ENCODE measurements at regions not wholly inside any gene's neighbourhood (a gene's known extent, or its start where the extent isn't known, plus 50 kb on each side); places are given as distances from the start of the nearest gene placed in this dataset.

GRCh38 chr11:122439866-122440810 is 215.4 kb upstream of the UBASH3B start:
- Histone ChIP-seq H3K27ac (ENCODE audit: low read length) (peak overlapping the region; percentile 86), H3K4me3 (ENCODE audit: low read length) (peak overlapping the region; percentile 72), H3K27me3 (ENCODE audit: control insufficient read depth, insufficient read depth) (no peaks in the 10 kb centered on the region), H3K9me3 (ENCODE audit: control insufficient read depth, low read length) (no peaks in the 10 kb centered on the region), H3K4me1 (ENCODE audit: control insufficient read depth, insufficient read depth, low read length) (no peaks in the 10 kb centered on the region)
- ATAC-seq (peak; percentile 90), DNase-seq (peak; percentile 64 to 81 (median 77))
- intact Hi-C loops (cut with DNase I), result loop anchor here in 3 of 4 donors (2.0 to 10.0 kb wide), 4 partner anchors 65 to 225 kb away; no protein-coding TSS in a partner anchor
- 12% methylated on average over 29 of the region's 29 CpGs for WGBS

GRCh38 chr11:122436188-122436555 is 219.3 kb upstream of the UBASH3B start:
- Histone ChIP-seq H3K27ac (ENCODE audit: low read length) (no peak overlapping the region), H3K9me3 (ENCODE audit: control insufficient read depth, low read length) (no peaks in the 10 kb centered on the region), H3K4me3 (ENCODE audit: low read length) (no peak overlapping the region), H3K27me3 (ENCODE audit: control insufficient read depth, insufficient read depth) (no peaks in the 10 kb centered on the region), H3K4me1 (ENCODE audit: control insufficient read depth, insufficient read depth, low read length) (no peaks in the 10 kb centered on the region)
- intact Hi-C loops (cut with DNase I), result loop anchor here in 1 of 4 donors (5.0 kb wide), 1 partner anchor 69 kb away; no protein-coding TSS in a partner anchor
- DNase-seq (no peak), ATAC-seq (no peak)
- WGBS, result 81% methylated on average over 3 of the region's 3 CpGs

GRCh38 chr11:122435540-122436187 is 219.9 kb upstream of the UBASH3B start:
- no peaks in the 10 kb centered on the region for H3K9me3 ChIP-seq (ENCODE audit: control insufficient read depth, low read length)
- no peaks in the 10 kb centered on the region for H3K27me3 ChIP-seq (ENCODE audit: control insufficient read depth, insufficient read depth)
- no peak overlapping the region for H3K27ac ChIP-seq (ENCODE audit: low read length)
- 88% methylated on average over 7 of the region's 7 CpGs for WGBS
- no peaks in the 10 kb centered on the region for H3K4me1 ChIP-seq (ENCODE audit: control insufficient read depth, insufficient read depth, low read length)
- DNase-seq (no peak), ATAC-seq (no peak)
- no peak overlapping the region for H3K4me3 ChIP-seq (ENCODE audit: low read length)
- intact Hi-C loops (cut with DNase I), result loop anchor here in 1 of 4 donors (5.0 kb wide), 1 partner anchor 68 kb away; no protein-coding TSS in a partner anchor

- no peak overlapping the region for H3K4me3 ChIP-seq (ENCODE audit: low read length)
- DNase-seq (no peak), ATAC-seq (no peak)
- H3K27ac ChIP-seq (ENCODE audit: low read length), result no peak overlapping the region
- intact Hi-C loops (cut with DNase I), result loop anchor here in 1 of 4 donors (5.0 kb wide), 1 partner anchor 67 kb away; no protein-coding TSS in a partner anchor
- WGBS, result 29% methylated on average over 1 of the region's 1 CpG
- H3K4me1 ChIP-seq (ENCODE audit: control insufficient read depth, insufficient read depth, low read length), result no peaks in the 10 kb centered on the region
- no peaks in the 10 kb centered on the region for H3K9me3 ChIP-seq (ENCODE audit: control insufficient read depth, low read length)
- H3K27me3 ChIP-seq (ENCODE audit: control insufficient read depth, insufficient read depth), result no peaks in the 10 kb centered on the region
Observed at GRCh38 chr11:122434786-122435185, 220.7 kb upstream of the UBASH3B start.

GRCh38 chr11:122430490-122430889 is 225.0 kb upstream of the UBASH3B start:
- intact Hi-C loops (cut with DNase I), result no loop called here

GRCh38 chr11:122426073-122426472 is 229.4 kb upstream of the UBASH3B start:
- no peaks in the 10 kb centered on the region for H3K9me3 ChIP-seq (ENCODE audit: control insufficient read depth, low read length)
- ATAC-seq, result no peak
- no peak for DNase-seq
- intact Hi-C loops (cut with DNase I), result no loop called here
- H3K4me3 ChIP-seq (ENCODE audit: low read length), result no peak overlapping the region
- no peaks in the 10 kb centered on the region for H3K4me1 ChIP-seq (ENCODE audit: control insufficient read depth, insufficient read depth, low read length)
- no peak overlapping the region for H3K27ac ChIP-seq (ENCODE audit: low read length)
- 63% methylated on average over 2 of the region's 2 CpGs for WGBS
- H3K27me3 ChIP-seq (ENCODE audit: control insufficient read depth, insufficient read depth), result no peaks in the 10 kb centered on the region

More at GRCh38 chr11:122430490-122430889, 225.0 kb upstream of the UBASH3B start:
- 87% methylated on average over 4 of the region's 4 CpGs for WGBS
- Histone ChIP-seq H3K27me3 (ENCODE audit: control insufficient read depth, insufficient read depth) (no peaks in the 10 kb centered on the region), H3K4me1 (ENCODE audit: control insufficient read depth, insufficient read depth, low read length) (no peaks in the 10 kb centered on the region), H3K9me3 (ENCODE audit: control insufficient read depth, low read length) (no peaks in the 10 kb centered on the region), H3K27ac (ENCODE audit: low read length) (no peak overlapping the region), H3K4me3 (ENCODE audit: low read length) (no peak overlapping the region)
- peak; percentile 41 to 80 for ATAC-seq
- DNase-seq, result peak; percentile 37 to 71 (median 38)

GRCh38 chr11:122424636-122425035 is 230.9 kb upstream of the UBASH3B start:
- intact Hi-C loops (cut with DNase I), result no loop called here
- Histone ChIP-seq H3K27me3 (ENCODE audit: control insufficient read depth, insufficient read depth) (no peaks in the 10 kb centered on the region), H3K4me3 (ENCODE audit: low read length) (no peak overlapping the region), H3K9me3 (ENCODE audit: control insufficient read depth, low read length) (no peaks in the 10 kb centered on the region), H3K27ac (ENCODE audit: low read length) (no peak overlapping the region), H3K4me1 (ENCODE audit: control insufficient read depth, insufficient read depth, low read length) (no peaks in the 10 kb centered on the region)
- WGBS, result 62% methylated on average over 1 of the region's 1 CpG
- ATAC-seq (peak; percentile 70 to 73), DNase-seq (no peak)

GRCh38 chr11:122423886-122424285 is 231.6 kb upstream of the UBASH3B start:
- WGBS, result 79% methylated on average over 3 of the region's 3 CpGs

GRCh38 chr11:122423273-122423672 is 232.2 kb upstream of the UBASH3B start:
- Histone ChIP-seq H3K27ac (ENCODE audit: low read length) (no peak overlapping the region), H3K9me3 (ENCODE audit: control insufficient read depth, low read length) (no peaks in the 10 kb centered on the region), H3K27me3 (ENCODE audit: control insufficient read depth, insufficient read depth) (no peaks in the 10 kb centered on the region), H3K4me3 (ENCODE audit: low read length) (no peak overlapping the region), H3K4me1 (ENCODE audit: control insufficient read depth, insufficient read depth, low read length) (no peaks in the 10 kb centered on the region)
- intact Hi-C loops (cut with DNase I), result no loop called here
- ATAC-seq (no peak), DNase-seq (no peak)
- WGBS, result 95% methylated on average over 1 of the region's 1 CpG

More at GRCh38 chr11:122423886-122424285, 231.6 kb upstream of the UBASH3B start:
- DNase-seq (peak in 1 of 3 donors; percentile 52), ATAC-seq (peak in 1 of 2 donors; percentile 11)
- no peak overlapping the region for H3K4me3 ChIP-seq (ENCODE audit: low read length)
- H3K27ac ChIP-seq (ENCODE audit: low read length), result no peak overlapping the region
- H3K4me1 ChIP-seq (ENCODE audit: control insufficient read depth, insufficient read depth, low read length), result no peaks in the 10 kb centered on the region
- no peaks in the 10 kb centered on the region for H3K9me3 ChIP-seq (ENCODE audit: control insufficient read depth, low read length)
- no peaks in the 10 kb centered on the region for H3K27me3 ChIP-seq (ENCODE audit: control insufficient read depth, insufficient read depth)
- intact Hi-C loops (cut with DNase I), result no loop called here

- H3K4me3 ChIP-seq (ENCODE audit: low read length), result no peak overlapping the region
- H3K4me1 ChIP-seq (ENCODE audit: control insufficient read depth, insufficient read depth, low read length), result no peaks in the 10 kb centered on the region
- H3K9me3 ChIP-seq (ENCODE audit: control insufficient read depth, low read length), result no peaks in the 10 kb centered on the region
- H3K27ac ChIP-seq (ENCODE audit: low read length), result no peak overlapping the region
- intact Hi-C loops (cut with DNase I), result no loop called here
- no peak for DNase-seq
- 92% methylated on average over 4 of the region's 4 CpGs for WGBS
- ATAC-seq, result no peak
- no peaks in the 10 kb centered on the region for H3K27me3 ChIP-seq (ENCODE audit: control insufficient read depth, insufficient read depth)
Observed at GRCh38 chr11:122422682-122423081, 232.8 kb upstream of the UBASH3B start.

GRCh38 chr11:122421702-122422101 is 233.8 kb upstream of the UBASH3B start:
- intact Hi-C loops (cut with DNase I), result no loop called here
- ATAC-seq (no peak), DNase-seq (no peak)
- H3K4me3 ChIP-seq (ENCODE audit: low read length), result no peak overlapping the region
- 66% methylated on average over 3 of the region's 3 CpGs for WGBS
- no peaks in the 10 kb centered on the region for H3K9me3 ChIP-seq (ENCODE audit: control insufficient read depth, low read length)
- no peaks in the 10 kb centered on the region for H3K4me1 ChIP-seq (ENCODE audit: control insufficient read depth, insufficient read depth, low read length)
- H3K27me3 ChIP-seq (ENCODE audit: control insufficient read depth, insufficient read depth), result no peaks in the 10 kb centered on the region
- no peak overlapping the region for H3K27ac ChIP-seq (ENCODE audit: low read length)

All from right cardiac atrium (tissue), 5 donors.